ENCODE measurements at regions not wholly inside any gene's neighbourhood (a gene's known extent, or its start where the extent isn't known, plus 50 kb on each side); places are given as distances from the start of the nearest gene placed in this dataset.

GRCh38 chr17:27404676-27405075, 51.6 kb upstream of the KSR1 start:
- DNase-seq (ENCODE audit: low read depth) = no peak
- H3K4me3 ChIP-seq (ENCODE audit: low read depth, low read length) = no peak overlapping the region
- TF ChIP-seq CTCF (IDR thresholded peaks at IDR 0.05; ENCODE audit: low read depth, low read length, missing control alignments) = no peak
